Fibroblast of lung (primary cell): ENCODE measurements at regions not wholly inside any gene's neighbourhood (a gene's known extent, or its start where the extent isn't known, plus 50 kb on each side); places are given as distances from the start of the nearest gene placed in this dataset.
"Not testable (repeated sequence)": the region's sequence is repeated elsewhere in the genome, so short reads cannot be mapped to it uniquely, and the experiment has no call there.

ENCODE experiments used
- CTCF ChIP-seq, 2 donors: IDR thresholded peaks in 1 of 2; conservative IDR thresholded peaks in 1 of 2; 1 replicate in 1 of 2; 2 replicates in 1 of 2; pipeline ENCODE4 v1.5.1; 2011 to 2012; ENCODE audit warnings: low read length in 2 of 2, control low read depth in 1 of 2, inconsistent platforms in 1 of 2, low read depth in 1 of 2, mild to moderate bottlenecking in 1 of 2
- EZH2 ChIP-seq: IDR thresholded peaks from 2 replicates; pipeline ENCODE4 v1.5.1; 2012; ENCODE audit warnings: low read length, control low read depth, mild to moderate bottlenecking; ENCODE audit errors: missing control alignments

GRCh38 chr1:161444255-161444654 is 61.0 kb upstream of the FCGR2A start:
- not testable (repeated sequence) for TF ChIP-seq CTCF (conservative IDR thresholded peaks at IDR 0.05 in 1 of 2, IDR thresholded peaks at IDR 0.05 in 1 of 2; ENCODE audit: low read depth in 1 of 2, low read length in 2 of 2); EZH2
